ENCODE measurements at regions not wholly inside any gene's neighbourhood (a gene's known extent, or its start where the extent isn't known, plus 50 kb on each side); places are given as distances from the start of the nearest gene placed in this dataset.

- H3K27ac Mint-ChIP-seq (ENCODE audit: low read depth), result no peak overlapping the region
- no peaks in the 10 kb centered on the region for H3K4me1 Mint-ChIP-seq
- no peak overlapping the region for H3K4me3 Mint-ChIP-seq
- DNase-seq (ENCODE audit: low spot score in 2 of 2) (no peak), ATAC-seq (replicated peaks; ENCODE audit: extremely low read depth, poor library complexity, severe bottlenecking) (no peak)
- H3K9me3 Mint-ChIP-seq, result no peaks in the 10 kb centered on the region
- peaks cover 46% of the 10 kb centered on the region for H3K27me3 Mint-ChIP-seq
- peaks cover 2% of the 10 kb centered on the region for H3K36me3 Mint-ChIP-seq (ENCODE audit: insufficient read depth)
Observed at GRCh38 chr16:86897486-86897885, 319.1 kb downstream of the FOXL1 start.

DNA sequence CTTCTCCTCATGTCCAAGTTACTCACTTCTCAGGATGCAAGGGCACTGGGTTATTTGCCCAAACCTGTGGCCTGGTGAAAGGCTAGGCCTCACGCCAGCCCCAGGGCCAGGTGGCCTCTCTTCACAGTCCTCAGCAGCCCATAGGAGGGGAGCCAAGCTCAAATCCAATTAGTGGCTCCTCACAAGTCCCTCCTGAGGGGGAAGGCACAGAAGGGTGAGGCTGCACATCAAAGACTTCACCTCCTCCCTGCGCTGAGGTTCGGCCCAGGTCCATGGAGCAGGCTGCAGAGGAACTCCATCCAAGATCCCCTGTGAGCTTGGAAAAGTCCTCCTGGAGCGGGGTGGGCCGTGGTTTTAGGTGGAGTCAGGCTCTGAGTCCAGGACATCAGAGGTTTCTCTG lies 320.0 kb downstream of the FOXL1 start:
- DNase-seq (ENCODE audit: low spot score in 2 of 2) (no peak), ATAC-seq (replicated peaks; ENCODE audit: extremely low read depth, poor library complexity, severe bottlenecking) (no peak)
- H3K9me3 Mint-ChIP-seq, result no peaks in the 10 kb centered on the region
- no peaks in the 10 kb centered on the region for H3K4me1 Mint-ChIP-seq
- no peak overlapping the region for H3K4me3 Mint-ChIP-seq
- peaks cover 2% of the 10 kb centered on the region for H3K36me3 Mint-ChIP-seq (ENCODE audit: insufficient read depth)
- no peak overlapping the region for H3K27ac Mint-ChIP-seq (ENCODE audit: low read depth)
- peaks cover 41% of the 10 kb centered on the region for H3K27me3 Mint-ChIP-seq

DNA sequence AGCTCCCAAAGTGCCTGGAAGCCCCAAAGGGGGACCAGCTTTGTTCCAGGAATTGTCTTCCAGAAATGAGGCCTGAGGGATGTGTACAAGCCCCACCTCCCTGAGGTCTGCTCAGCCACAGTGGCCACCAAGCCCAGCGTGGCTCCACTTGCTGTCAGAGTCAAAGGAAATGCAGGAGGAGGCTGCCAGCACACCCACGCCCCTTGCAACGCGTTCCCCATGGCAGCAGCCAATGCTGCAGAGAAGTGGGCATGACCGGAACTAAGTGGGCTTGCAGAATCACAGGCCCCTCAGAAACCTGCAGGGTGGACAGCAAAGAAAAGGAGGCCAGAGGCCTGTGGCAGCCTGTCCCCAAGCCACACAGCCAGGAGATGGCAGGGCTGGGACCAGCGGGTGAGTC lies 320.8 kb downstream of the FOXL1 start:
- Mint-ChIP-seq H3K4me1 (no peaks in the 10 kb centered on the region), H3K9me3 (no peaks in the 10 kb centered on the region), H3K36me3 (ENCODE audit: insufficient read depth) (peaks cover 2% of the 10 kb centered on the region), H3K27ac (ENCODE audit: low read depth) (no peak overlapping the region), H3K27me3 (peaks cover 41% of the 10 kb centered on the region), H3K4me3 (no peak overlapping the region)
- DNase-seq (ENCODE audit: low spot score in 2 of 2), result no peak
- ATAC-seq (replicated peaks; ENCODE audit: extremely low read depth, poor library complexity, severe bottlenecking), result no peak

GRCh38 chr16:86899757-86900156 lies 321.4 kb downstream of the FOXL1 start:
- peaks cover 2% of the 10 kb centered on the region for H3K36me3 Mint-ChIP-seq (ENCODE audit: insufficient read depth)
- ATAC-seq (replicated peaks; ENCODE audit: extremely low read depth, poor library complexity, severe bottlenecking), result no peak
- no peak for DNase-seq (ENCODE audit: low spot score in 2 of 2)
- H3K27me3 Mint-ChIP-seq, result peaks cover 40% of the 10 kb centered on the region
- H3K27ac Mint-ChIP-seq (ENCODE audit: low read depth), result no peak overlapping the region
- no peaks in the 10 kb centered on the region for H3K9me3 Mint-ChIP-seq
- H3K4me1 Mint-ChIP-seq, result no peaks in the 10 kb centered on the region
- H3K4me3 Mint-ChIP-seq, result no peak overlapping the region

- peaks cover 28% of the 10 kb centered on the region for H3K27me3 Mint-ChIP-seq
- H3K36me3 Mint-ChIP-seq (ENCODE audit: insufficient read depth), result peaks cover 2% of the 10 kb centered on the region
- DNase-seq (ENCODE audit: low spot score in 2 of 2) (no peak), ATAC-seq (replicated peaks; ENCODE audit: extremely low read depth, poor library complexity, severe bottlenecking) (no peak)
- H3K4me3 Mint-ChIP-seq, result no peak overlapping the region
- no peaks in the 10 kb centered on the region for H3K4me1 Mint-ChIP-seq
- no peak overlapping the region for H3K27ac Mint-ChIP-seq (ENCODE audit: low read depth)
- H3K9me3 Mint-ChIP-seq, result no peaks in the 10 kb centered on the region
Observed at GRCh38 chr16:86901483-86901882, 323.1 kb downstream of the FOXL1 start.

DNA sequence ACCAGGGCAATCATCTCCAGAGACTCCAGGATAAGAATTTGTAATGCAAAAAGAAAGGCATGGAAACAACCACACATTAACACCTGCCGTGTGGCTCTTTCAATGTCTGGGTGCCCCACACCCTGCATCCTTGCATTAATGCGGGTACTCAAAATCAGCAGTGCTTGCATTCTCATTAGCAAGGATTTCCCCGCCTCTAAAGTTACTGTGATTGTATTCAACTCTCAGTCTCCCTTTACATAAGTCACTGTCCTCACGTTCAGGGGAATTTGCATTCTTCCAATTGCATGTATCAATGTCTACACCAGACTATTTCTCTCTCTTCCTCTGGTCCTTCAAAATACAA lies 324.3 kb downstream of the FOXL1 start:
- no peak overlapping the region for H3K4me3 Mint-ChIP-seq
- H3K4me1 Mint-ChIP-seq, result no peaks in the 10 kb centered on the region
- H3K27ac Mint-ChIP-seq (ENCODE audit: low read depth), result no peak overlapping the region
- ATAC-seq (replicated peaks; ENCODE audit: extremely low read depth, poor library complexity, severe bottlenecking), result no peak
- H3K9me3 Mint-ChIP-seq, result no peaks in the 10 kb centered on the region
- peaks cover 2% of the 10 kb centered on the region for H3K36me3 Mint-ChIP-seq (ENCODE audit: insufficient read depth)
- H3K27me3 Mint-ChIP-seq, result peaks cover 20% of the 10 kb centered on the region
- no peak for DNase-seq (ENCODE audit: low spot score in 2 of 2)

DNA sequence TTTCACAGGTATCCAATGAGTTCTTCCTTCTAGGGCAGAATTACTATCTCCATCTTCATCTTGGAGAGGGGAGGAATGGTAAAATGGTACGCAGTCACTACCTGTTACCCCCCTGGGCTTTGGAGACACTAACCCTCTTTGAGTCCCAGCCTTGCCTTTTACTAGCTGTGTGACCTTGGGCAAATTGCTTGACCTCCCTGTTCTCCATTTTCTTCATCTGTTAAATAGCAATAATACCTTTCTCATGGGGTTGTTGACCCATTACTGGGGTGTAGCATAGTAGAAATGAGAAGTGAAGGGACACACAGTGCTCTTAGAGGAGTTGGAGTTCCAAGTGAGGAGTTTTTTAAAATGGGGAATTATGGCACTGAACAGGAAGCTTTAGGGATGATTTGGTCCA lies 324.7 kb downstream of the FOXL1 start:
- H3K4me1 Mint-ChIP-seq, result no peaks in the 10 kb centered on the region
- H3K4me3 Mint-ChIP-seq, result no peak overlapping the region

GRCh38 chr16:86905302-86905701 lies 327.0 kb downstream of the FOXL1 start:
- peaks cover 20% of the 10 kb centered on the region for H3K27me3 Mint-ChIP-seq
- no peaks in the 10 kb centered on the region for H3K9me3 Mint-ChIP-seq
- H3K4me3 Mint-ChIP-seq, result no peak overlapping the region
- H3K36me3 Mint-ChIP-seq (ENCODE audit: insufficient read depth), result no peaks in the 10 kb centered on the region
- H3K27ac Mint-ChIP-seq (ENCODE audit: low read depth), result no peak overlapping the region
- ATAC-seq (replicated peaks; ENCODE audit: extremely low read depth, poor library complexity, severe bottlenecking) (no peak), DNase-seq (ENCODE audit: low spot score in 2 of 2) (no peak)
- no peaks in the 10 kb centered on the region for H3K4me1 Mint-ChIP-seq

More for the DNA sequence above, 324.7 kb downstream of the FOXL1 start:
- H3K9me3 Mint-ChIP-seq, result no peaks in the 10 kb centered on the region
- DNase-seq (ENCODE audit: low spot score in 2 of 2), result no peak
- ATAC-seq (replicated peaks; ENCODE audit: extremely low read depth, poor library complexity, severe bottlenecking), result no peak
- H3K27ac Mint-ChIP-seq (ENCODE audit: low read depth), result no peak overlapping the region
- H3K36me3 Mint-ChIP-seq (ENCODE audit: insufficient read depth), result no peaks in the 10 kb centered on the region
- peaks cover 20% of the 10 kb centered on the region for H3K27me3 Mint-ChIP-seq

GRCh38 chr16:86906623-86907022 lies 328.3 kb downstream of the FOXL1 start:
- H3K36me3 Mint-ChIP-seq (ENCODE audit: insufficient read depth), result no peaks in the 10 kb centered on the region
- peaks cover 20% of the 10 kb centered on the region for H3K27me3 Mint-ChIP-seq
- H3K4me1 Mint-ChIP-seq, result no peaks in the 10 kb centered on the region
- H3K27ac Mint-ChIP-seq (ENCODE audit: low read depth), result no peak overlapping the region
- no peak overlapping the region for H3K4me3 Mint-ChIP-seq
- DNase-seq (ENCODE audit: low spot score in 2 of 2), result no peak
- no peaks in the 10 kb centered on the region for H3K9me3 Mint-ChIP-seq
- ATAC-seq (replicated peaks; ENCODE audit: extremely low read depth, poor library complexity, severe bottlenecking), result no peak

DNA sequence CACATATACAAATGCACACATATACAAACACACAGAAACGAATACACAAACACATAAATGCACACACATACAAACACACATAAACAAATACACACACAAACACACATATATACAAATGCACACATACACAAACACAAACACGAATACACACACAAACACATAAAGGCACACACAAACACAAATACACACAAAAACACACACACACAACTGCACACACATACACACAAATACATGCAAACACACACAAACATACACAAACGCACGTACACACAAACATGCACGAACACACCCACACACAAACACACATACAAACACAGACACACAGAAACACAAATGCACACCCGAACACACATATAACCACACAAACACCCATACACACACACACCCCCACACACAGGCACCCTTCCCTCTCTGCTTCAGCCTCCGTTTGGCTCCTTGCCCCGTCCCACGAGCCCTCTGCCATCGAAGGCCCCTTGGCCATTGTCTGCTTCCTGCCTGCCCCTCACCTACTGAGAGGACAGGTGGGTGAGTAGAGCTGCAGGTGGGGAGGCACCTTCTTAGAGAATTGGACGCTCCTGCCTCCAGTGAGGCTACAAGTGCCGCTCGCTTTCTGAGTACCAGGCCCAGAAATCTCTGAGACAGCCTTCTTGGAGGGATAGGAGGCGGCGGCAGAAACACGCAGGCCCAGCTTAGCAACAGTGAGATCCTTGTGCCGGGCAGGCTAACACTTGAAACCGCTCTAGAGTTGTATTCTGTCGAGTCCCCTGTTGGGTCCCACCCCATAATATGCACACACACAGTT lies 331.2 kb downstream of the FOXL1 start:
- ATAC-seq (replicated peaks; ENCODE audit: extremely low read depth, poor library complexity, severe bottlenecking), result no peak
- H3K27ac Mint-ChIP-seq (ENCODE audit: low read depth), result no peak overlapping the region
- H3K27me3 Mint-ChIP-seq, result peaks cover 9% of the 10 kb centered on the region

DNA sequence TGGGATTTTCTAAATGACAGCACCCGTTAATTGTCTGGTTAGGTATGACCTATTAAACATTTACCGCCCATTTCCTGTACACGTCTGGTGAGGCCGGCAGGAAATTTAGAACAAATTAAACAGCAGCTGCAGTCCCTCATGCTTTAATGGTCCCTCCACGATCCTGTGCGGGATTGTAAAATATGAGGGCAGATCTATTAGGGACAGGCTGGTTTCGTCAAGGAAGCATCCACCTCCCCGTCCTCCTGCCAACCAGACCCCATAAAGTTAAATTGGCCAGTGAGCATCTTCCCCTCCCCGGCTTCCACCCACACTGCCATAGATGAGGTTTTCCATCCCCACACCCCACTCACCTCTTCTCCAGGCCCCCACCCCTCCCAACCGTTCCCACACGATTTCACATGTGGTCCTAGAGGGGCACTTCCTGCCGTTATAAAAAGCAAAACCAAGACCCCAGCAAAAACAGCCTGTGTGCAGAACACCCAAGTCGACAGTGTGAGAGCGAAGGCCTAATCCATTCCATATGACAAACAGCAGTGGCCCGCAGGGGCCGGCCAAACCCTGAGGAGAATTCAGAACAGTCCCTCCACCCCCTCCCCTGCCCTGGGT lies 331.9 kb downstream of the FOXL1 start:
- H3K27ac Mint-ChIP-seq (ENCODE audit: low read depth), result no peak overlapping the region
- no peaks in the 10 kb centered on the region for H3K36me3 Mint-ChIP-seq (ENCODE audit: insufficient read depth)
- ATAC-seq (replicated peaks; ENCODE audit: extremely low read depth, poor library complexity, severe bottlenecking), result no peak

More for the DNA sequence above, 331.2 kb downstream of the FOXL1 start:
- no peaks in the 10 kb centered on the region for H3K36me3 Mint-ChIP-seq (ENCODE audit: insufficient read depth)
- H3K4me3 Mint-ChIP-seq, result no peak overlapping the region
- no peaks in the 10 kb centered on the region for H3K9me3 Mint-ChIP-seq
- no peak for DNase-seq (ENCODE audit: low spot score in 2 of 2)
- H3K4me1 Mint-ChIP-seq, result no peaks in the 10 kb centered on the region

GRCh38 chr16:86911437-86911958 lies 333.1 kb downstream of the FOXL1 start:
- no peak for ATAC-seq (replicated peaks; ENCODE audit: extremely low read depth, poor library complexity, severe bottlenecking)
- H3K9me3 Mint-ChIP-seq, result no peaks in the 10 kb centered on the region
- no peaks in the 10 kb centered on the region for H3K36me3 Mint-ChIP-seq (ENCODE audit: insufficient read depth)

More for the DNA sequence above, 331.9 kb downstream of the FOXL1 start:
- no peak for DNase-seq (ENCODE audit: low spot score in 2 of 2)
- no peaks in the 10 kb centered on the region for H3K9me3 Mint-ChIP-seq
- peaks cover 9% of the 10 kb centered on the region for H3K27me3 Mint-ChIP-seq
- H3K4me1 Mint-ChIP-seq, result no peaks in the 10 kb centered on the region
- no peak overlapping the region for H3K4me3 Mint-ChIP-seq

GRCh38 chr16:86913886-86914285 lies 335.5 kb downstream of the FOXL1 start:
- no peaks in the 10 kb centered on the region for H3K4me1 Mint-ChIP-seq
- no peak overlapping the region for H3K27ac Mint-ChIP-seq (ENCODE audit: low read depth)
- no peaks in the 10 kb centered on the region for H3K36me3 Mint-ChIP-seq (ENCODE audit: insufficient read depth)
- H3K4me3 Mint-ChIP-seq, result no peak overlapping the region
- no peaks in the 10 kb centered on the region for H3K9me3 Mint-ChIP-seq
- no peak for DNase-seq (ENCODE audit: low spot score in 2 of 2)
- peaks cover 3% of the 10 kb centered on the region for H3K27me3 Mint-ChIP-seq
- ATAC-seq (replicated peaks; ENCODE audit: extremely low read depth, poor library complexity, severe bottlenecking), result no peak

More at GRCh38 chr16:86911437-86911958, 333.1 kb downstream of the FOXL1 start:
- DNase-seq (ENCODE audit: low spot score in 2 of 2), result no peak
- Mint-ChIP-seq H3K4me3 (no peak overlapping the region), H3K27ac (ENCODE audit: low read depth) (no peak overlapping the region), H3K27me3 (peaks cover 4% of the 10 kb centered on the region), H3K4me1 (no peaks in the 10 kb centered on the region)
